Breast epithelium (tissue), 4 donors: ENCODE measurements at regions not wholly inside any gene's neighbourhood (a gene's known extent, or its start where the extent isn't known, plus 50 kb on each side); places are given as distances from the start of the nearest gene placed in this dataset.

Experiments
- DNase-seq, 2 donors: peaks; one replicate each; pipeline ENCODE4 v3.0.0-alpha.2; 2019; ENCODE audit warnings: low spot score in 2 of 2
- H3K27ac ChIP-seq, 2 donors: fragments of 200-600 bp; sonication (generic) in 1 of 2; one replicate each; pipeline ENCODE4 v1.5.1; 2016 to 2019; ENCODE audit warnings: mild to moderate bottlenecking in 1 of 2
- H3K27me3 ChIP-seq, 2 donors: fragments of 200-600 bp; sonication (generic) in 1 of 2; one replicate each; pipeline versions ENCODE4 v1.5.1 to v1.6.0; 2017 to 2019; ENCODE audit warnings: control low read depth in 1 of 2, mild to moderate bottlenecking in 1 of 2
- H3K36me3 ChIP-seq: fragments of 200-600 bp; one replicate; pipeline ENCODE4 v1.5.1; 2019
- H3K4me1 ChIP-seq, 2 donors: fragments of 200-600 bp; sonication (generic); one replicate each; pipeline ENCODE4 v1.5.1; 2016 to 2019; ENCODE audit warnings: control low read depth in 1 of 2
- H3K4me3 ChIP-seq, 3 donors: fragments of 200-600 bp; sonication (generic); 1 replicate in 2 of 3; 2 replicates in 1 of 3; pipeline ENCODE4 v1.5.1; 2016 to 2019; ENCODE audit warnings: mild to moderate bottlenecking in 3 of 3, moderate library complexity in 2 of 3
- H3K9me3 ChIP-seq, 2 donors: fragments of 200-600 bp; sonication (generic) in 1 of 2; one replicate each; pipeline ENCODE4 v1.5.1; 2016 to 2019; ENCODE audit warnings: control low read depth in 1 of 2
- CTCF ChIP-seq, 3 donors: fragments of 450-650 bp; IDR thresholded peaks; one replicate each; pipeline ENCODE4 v1.5.1; 2016 to 2017; ENCODE audit warnings: antibody characterized with exemption in 3 of 3, mild to moderate bottlenecking in 3 of 3, moderate library complexity in 3 of 3
- POLR2A ChIP-seq: fragments of 450-650 bp; IDR thresholded peaks from one replicate; pipeline ENCODE4 v1.6.1; 2016; ENCODE audit warnings: antibody characterized with exemption, mild to moderate bottlenecking, moderate library complexity
- POLR2AphosphoS5 ChIP-seq, 3 donors: sonication (generic); formaldehyde crosslinking; IDR thresholded peaks; one replicate each; pipeline ENCODE4 v1.6.1; 2017; ENCODE audit warnings: antibody characterized with exemption in 3 of 3
- intact Hi-C: fragments of 100-400 bp; cut with DNase I; formaldehyde crosslinking; loops from one replicate; pipeline ENCODE4 v1.15.1; 2023; ENCODE audit warnings: low total_unique reads

GRCh38 chr5:71954329-71954728, 152.9 kb upstream of the MAP1B start:
- no peaks in the 10 kb centered on the region for H3K36me3 ChIP-seq
- no peaks in the 10 kb centered on the region for H3K9me3 ChIP-seq
- no peak overlapping the region for H3K4me3 ChIP-seq
- no peak for DNase-seq
- intact Hi-C loops, result no loop called here
- H3K27me3 ChIP-seq, result no peaks in the 10 kb centered on the region
- TF ChIP-seq POLR2A, result no peak
- TF ChIP-seq POLR2AphosphoS5 (IDR thresholded peaks at IDR 0.05), result no peak
- no peak for TF ChIP-seq CTCF (IDR thresholded peaks at IDR 0.05)
- H3K4me1 ChIP-seq, result no peaks in the 10 kb centered on the region
- H3K27ac ChIP-seq, result no peak overlapping the region

DNA sequence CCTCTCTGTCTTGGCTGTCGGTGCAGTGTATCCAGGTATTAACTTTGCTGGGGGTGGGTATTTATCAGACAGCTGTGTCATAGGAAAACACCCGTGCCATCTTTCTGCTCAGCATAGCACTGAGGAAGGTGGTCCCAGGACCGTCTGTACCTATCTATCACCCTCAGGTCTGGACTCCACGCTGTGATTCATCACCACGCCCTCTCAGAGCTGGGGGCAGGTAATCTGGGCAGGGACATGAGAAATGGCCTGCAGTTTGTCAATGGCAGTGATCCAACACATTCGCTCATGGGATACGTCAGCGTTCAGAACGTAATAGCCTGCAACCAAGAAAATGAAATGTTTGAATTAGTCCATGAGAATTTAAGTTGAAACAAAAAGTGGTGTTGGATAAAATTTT, 151.6 kb upstream of the MAP1B start:
- no peak overlapping the region for H3K27ac ChIP-seq
- H3K4me1 ChIP-seq, result no peaks in the 10 kb centered on the region
- no peak for DNase-seq
- no peak overlapping the region for H3K4me3 ChIP-seq
- no peaks in the 10 kb centered on the region for H3K27me3 ChIP-seq
- no peaks in the 10 kb centered on the region for H3K36me3 ChIP-seq
- intact Hi-C loops, result no loop called here
- H3K9me3 ChIP-seq, result no peaks in the 10 kb centered on the region
- no peak for TF ChIP-seq CTCF (IDR thresholded peaks at IDR 0.05)
- no peak for TF ChIP-seq POLR2AphosphoS5 (IDR thresholded peaks at IDR 0.05)
- TF ChIP-seq POLR2A, result no peak

DNA sequence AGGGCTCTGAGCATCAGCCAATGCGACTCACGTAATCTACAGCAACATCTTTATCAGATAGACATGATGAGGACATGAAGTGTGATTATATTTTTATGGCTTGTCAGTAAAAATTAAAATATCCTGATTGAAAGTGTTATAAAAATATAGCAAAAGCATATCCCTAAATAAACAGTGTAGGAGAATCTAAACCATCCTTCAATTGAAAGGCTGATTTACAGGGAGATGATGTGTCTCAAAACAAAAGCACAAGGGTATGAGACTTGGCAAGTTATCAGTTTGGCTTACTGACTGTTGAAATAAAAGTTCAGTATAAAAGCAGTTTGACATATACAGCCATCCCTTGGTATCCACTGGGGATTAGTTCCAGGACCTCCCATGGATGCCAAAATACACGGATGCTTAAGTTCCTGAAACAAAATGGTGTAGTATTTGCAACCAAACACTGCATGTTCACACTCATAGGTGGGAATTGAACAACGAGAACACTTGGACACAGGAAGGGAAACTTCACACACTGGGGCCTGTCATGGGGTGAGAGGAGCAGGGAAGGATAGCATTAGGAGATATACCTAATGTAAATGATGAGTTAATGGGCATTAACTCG, 149.9 kb upstream of the MAP1B start:
- no peaks in the 10 kb centered on the region for H3K9me3 ChIP-seq
- H3K27me3 ChIP-seq, result no peaks in the 10 kb centered on the region
- intact Hi-C loops, result no loop called here
- TF ChIP-seq POLR2AphosphoS5 (IDR thresholded peaks at IDR 0.05), result no peak
- no peak for TF ChIP-seq POLR2A
- no peak for TF ChIP-seq CTCF (IDR thresholded peaks at IDR 0.05)
- H3K36me3 ChIP-seq, result no peaks in the 10 kb centered on the region
- no peak overlapping the region for H3K27ac ChIP-seq
- no peak overlapping the region for H3K4me3 ChIP-seq
- H3K4me1 ChIP-seq, result no peaks in the 10 kb centered on the region
- no peak for DNase-seq

DNA sequence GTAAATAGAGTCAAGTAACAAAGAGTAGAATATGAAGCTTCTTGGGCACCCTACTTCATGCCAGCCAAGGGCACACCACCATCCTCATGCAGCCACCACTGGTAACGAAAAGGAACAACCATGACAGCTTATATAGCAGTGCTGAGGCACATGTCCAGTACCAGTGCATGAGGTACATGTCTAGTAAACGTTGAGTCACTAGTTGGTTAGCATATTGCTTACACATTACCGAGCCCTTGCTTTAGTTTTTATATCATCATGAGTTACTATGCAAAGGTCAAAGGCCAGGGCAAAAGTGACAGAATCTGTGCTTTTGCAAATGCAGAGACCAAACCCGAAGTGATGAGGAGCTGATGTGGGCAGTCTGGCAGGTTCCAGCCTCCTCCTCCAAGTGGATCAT, 147.1 kb upstream of the MAP1B start:
- intact Hi-C loops, result no loop called here
- DNase-seq, result no peak
- TF ChIP-seq POLR2A (no peak), CTCF (IDR thresholded peaks at IDR 0.05) (no peak), POLR2AphosphoS5 (IDR thresholded peaks at IDR 0.05) (no peak)
- Histone ChIP-seq H3K27me3 (no peaks in the 10 kb centered on the region), H3K36me3 (no peaks in the 10 kb centered on the region), H3K4me1 (no peaks in the 10 kb centered on the region), H3K27ac (no peak overlapping the region), H3K9me3 (no peaks in the 10 kb centered on the region), H3K4me3 (no peak overlapping the region)

DNA sequence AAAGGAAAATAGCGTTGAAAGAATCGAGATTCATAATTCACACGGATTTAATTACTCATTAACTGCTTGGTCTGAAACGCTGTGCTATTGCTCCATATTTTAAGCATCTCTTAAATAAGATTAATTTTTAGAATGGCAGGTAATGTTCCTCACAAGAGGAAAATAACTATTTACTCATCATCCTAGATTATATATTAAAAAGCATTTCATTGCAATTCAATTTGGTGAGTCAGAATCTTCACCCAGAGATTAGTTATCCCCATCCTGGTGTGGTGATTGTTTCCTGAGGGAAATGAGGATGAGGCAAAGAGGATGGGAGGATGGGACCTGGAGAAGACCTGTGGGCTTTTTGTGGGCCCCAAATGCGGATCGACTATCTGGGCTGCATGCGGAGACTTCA, 145.5 kb upstream of the MAP1B start:
- no peaks in the 10 kb centered on the region for H3K9me3 ChIP-seq
- no peaks in the 10 kb centered on the region for H3K27me3 ChIP-seq
- no peaks in the 10 kb centered on the region for H3K4me1 ChIP-seq
- TF ChIP-seq POLR2AphosphoS5 (IDR thresholded peaks at IDR 0.05), result no peak
- TF ChIP-seq POLR2A, result no peak
- TF ChIP-seq CTCF (IDR thresholded peaks at IDR 0.05), result no peak
- intact Hi-C loops, result no loop called here
- DNase-seq, result no peak
- no peak overlapping the region for H3K27ac ChIP-seq
- no peaks in the 10 kb centered on the region for H3K36me3 ChIP-seq
- H3K4me3 ChIP-seq, result no peak overlapping the region
